Lung (tissue), 11 donors: ENCODE measurements at regions not wholly inside any gene's neighbourhood (a gene's known extent, or its start where the extent isn't known, plus 50 kb on each side); places are given as distances from the start of the nearest gene placed in this dataset.

Experiments used
- ATAC-seq: fragments of 200-7000 bp; cut with Tn5 transposase; one replicate; pipeline ENCODE4 v1.9.1; 2020; ENCODE audit warnings: moderate number of reproducible peaks; ENCODE audit not compliant: insufficient read depth, low FRiP score
- DNase-seq, 3 donors: peaks; one replicate each; pipeline ENCODE4 v3.0.0-alpha.2; 2013 to 2017
- H3K27ac ChIP-seq, 2 donors: one replicate each; pipeline ENCODE4 v1.5.1; 2013; ENCODE audit warnings: mild to moderate bottlenecking in 2 of 2, moderate library complexity in 2 of 2, control low read depth in 1 of 2, inconsistent platforms in 1 of 2, low read depth in 1 of 2, low read length in 1 of 2
- H3K27me3 ChIP-seq, 3 donors: one replicate each; pipeline ENCODE4 v1.5.1; 2013; ENCODE audit warnings: low read length in 2 of 3; ENCODE audit not compliant: control insufficient read depth in 3 of 3, insufficient read depth in 3 of 3
- H3K36me3 ChIP-seq, 4 donors: one replicate each; pipeline ENCODE4 v1.5.1; 2013; ENCODE audit warnings: low read length in 4 of 4, mild to moderate bottlenecking in 1 of 4, moderate library complexity in 1 of 4; ENCODE audit not compliant: control insufficient read depth in 4 of 4, insufficient read depth in 4 of 4
- H3K4me1 ChIP-seq, 5 donors: one replicate each; pipeline ENCODE4 v1.5.1; 2013; ENCODE audit warnings: low read length in 5 of 5, mild to moderate bottlenecking in 2 of 5, moderate library complexity in 1 of 5; ENCODE audit not compliant: control insufficient read depth in 5 of 5, insufficient read depth in 5 of 5
- H3K4me3 ChIP-seq: one replicate; pipeline ENCODE4 v1.5.1; 2013; ENCODE audit warnings: mild to moderate bottlenecking, control low read depth, moderate library complexity
- H3K9ac ChIP-seq, 2 donors: one replicate each; pipeline ENCODE4 v1.5.1; 2013; ENCODE audit warnings: low read length in 2 of 2, control low read depth in 1 of 2; ENCODE audit not compliant: insufficient read depth in 1 of 2
- H3K9me3 ChIP-seq, 4 donors: one replicate each; pipeline ENCODE4 v1.5.1; 2013; ENCODE audit warnings: low read length in 3 of 4, mild to moderate bottlenecking in 1 of 4, moderate library complexity in 1 of 4; ENCODE audit not compliant: control insufficient read depth in 4 of 4, insufficient read depth in 3 of 4
- CTCF ChIP-seq: IDR thresholded peaks from 2 replicates; pipeline ENCODE4 v1.5.1; 2012; ENCODE audit warnings: mild to moderate bottlenecking; ENCODE audit errors: control extremely low read depth, extremely low read depth
- WGBS, 2 donors: extraction: QIAGEN DNeasy Blood & Tissue Kit; methylation state at CpG; one replicate each; pipeline ENCODE4 v1.1.7; 2013; 5-methylcytosine and 5-hydroxymethylcytosine counted together
- donor health status: control.
- donor health status: control.
- donor health status: Bipolar disorder and iron deficiency.
- donor health status: healthy.
- donor health status: DM: yes; HTN: yes; CAD: no.

- Histone ChIP-seq H3K4me3 (no peak overlapping the region), H3K27ac (no peak overlapping the region), H3K9ac (no peak overlapping the region), H3K9me3 (no peaks in the 10 kb centered on the region), H3K27me3 (no peaks in the 10 kb centered on the region), H3K36me3 (no peaks in the 10 kb centered on the region), H3K4me1 (no peaks in the 10 kb centered on the region)
- TF ChIP-seq CTCF: no peak
- ATAC-seq (no peak), DNase-seq (no peak)
- 42 to 59% methylated on average over 1 of the region's 1 CpG for WGBS, 2 donors
Measured at GRCh38 chr12:70985850-70986249, 65.3 kb upstream of the PTPRR start.

GRCh38 chr12:70983692-70984091 lies 63.2 kb upstream of the PTPRR start:
- WGBS, 2 donors: 86 to 89% methylated on average over 4 of the region's 4 CpGs

GRCh38 chr12:70982991-70983390 lies 62.5 kb upstream of the PTPRR start:
- H3K4me3 ChIP-seq: no peak overlapping the region
- H3K9ac ChIP-seq: no peak overlapping the region
- no peaks in the 10 kb centered on the region for H3K36me3 ChIP-seq
- no peaks in the 10 kb centered on the region for H3K9me3 ChIP-seq
- no peak overlapping the region for H3K27ac ChIP-seq
- no peaks in the 10 kb centered on the region for H3K4me1 ChIP-seq
- TF ChIP-seq CTCF: no peak
- 52 to 57% methylated on average over 2 of the region's 2 CpGs for WGBS, 2 donors
- ATAC-seq (no peak), DNase-seq (no peak)
- no peaks in the 10 kb centered on the region for H3K27me3 ChIP-seq

More at GRCh38 chr12:70983692-70984091, 63.2 kb upstream of the PTPRR start:
- no peaks in the 10 kb centered on the region for H3K36me3 ChIP-seq
- H3K4me1 ChIP-seq: no peaks in the 10 kb centered on the region
- ATAC-seq (no peak), DNase-seq (no peak)
- no peaks in the 10 kb centered on the region for H3K27me3 ChIP-seq
- TF ChIP-seq CTCF: no peak
- no peak overlapping the region for H3K4me3 ChIP-seq
- H3K9me3 ChIP-seq: no peaks in the 10 kb centered on the region
- no peak overlapping the region for H3K9ac ChIP-seq
- H3K27ac ChIP-seq: no peak overlapping the region

- 82 to 92% methylated on average over 2 of the region's 2 CpGs for WGBS, 2 donors
- no peak for ATAC-seq
- Histone ChIP-seq H3K36me3 (no peaks in the 10 kb centered on the region), H3K27me3 (no peaks in the 10 kb centered on the region), H3K27ac (no peak overlapping the region), H3K4me1 (no peaks in the 10 kb centered on the region), H3K4me3 (no peak overlapping the region), H3K9me3 (no peaks in the 10 kb centered on the region), H3K9ac (no peak overlapping the region)
- DNase-seq: no peak
- no peak for TF ChIP-seq CTCF
Measured at GRCh38 chr12:70982286-70982685, 61.7 kb upstream of the PTPRR start.
